DND-41 (cell line): ENCODE measurements at regions not wholly inside any gene's neighbourhood (a gene's known extent, or its start where the extent isn't known, plus 50 kb on each side); places are given as distances from the start of the nearest gene placed in this dataset.

Experiments used
- EZH2 ChIP-seq: IDR thresholded peaks from 3 replicates; pipeline ENCODE4 v1.6.1; 2012; ENCODE audit warnings: borderline replicate concordance, low read depth, mild to moderate bottlenecking, moderate library complexity, low read length, inconsistent platforms; ENCODE audit not compliant: severe bottlenecking
- TF ChIP-seq, protein P1 (sequence below): IDR thresholded peaks from 2 replicates; pipeline ENCODE4 v1.5.1; 2012; ENCODE audit warnings: borderline replicate concordance, low read length, moderate library complexity, mild to moderate bottlenecking; ENCODE audit not compliant: poor library complexity, severe bottlenecking; ENCODE audit errors: extremely low read depth

DNA sequence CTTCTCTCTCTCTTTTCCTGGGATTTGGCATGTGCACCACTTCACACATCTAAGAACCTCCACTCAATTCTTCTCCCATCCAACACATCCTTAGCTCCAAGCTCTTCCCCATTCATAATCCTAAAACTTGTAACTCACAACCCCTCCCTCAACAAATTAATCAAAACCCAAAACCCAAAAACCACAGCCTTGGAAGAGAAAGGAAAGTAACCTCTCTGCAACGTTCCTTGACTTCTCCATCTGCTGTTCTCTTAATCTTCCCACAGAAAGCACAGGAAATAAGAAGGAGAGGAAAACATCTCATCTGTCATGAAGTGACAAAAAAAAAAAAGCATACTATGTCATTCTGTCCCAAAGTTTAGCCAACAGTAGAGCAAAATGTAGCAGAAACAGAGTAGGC lies 66.2 kb downstream of the DRD1 start:
- TF ChIP-seq, protein P1, sequence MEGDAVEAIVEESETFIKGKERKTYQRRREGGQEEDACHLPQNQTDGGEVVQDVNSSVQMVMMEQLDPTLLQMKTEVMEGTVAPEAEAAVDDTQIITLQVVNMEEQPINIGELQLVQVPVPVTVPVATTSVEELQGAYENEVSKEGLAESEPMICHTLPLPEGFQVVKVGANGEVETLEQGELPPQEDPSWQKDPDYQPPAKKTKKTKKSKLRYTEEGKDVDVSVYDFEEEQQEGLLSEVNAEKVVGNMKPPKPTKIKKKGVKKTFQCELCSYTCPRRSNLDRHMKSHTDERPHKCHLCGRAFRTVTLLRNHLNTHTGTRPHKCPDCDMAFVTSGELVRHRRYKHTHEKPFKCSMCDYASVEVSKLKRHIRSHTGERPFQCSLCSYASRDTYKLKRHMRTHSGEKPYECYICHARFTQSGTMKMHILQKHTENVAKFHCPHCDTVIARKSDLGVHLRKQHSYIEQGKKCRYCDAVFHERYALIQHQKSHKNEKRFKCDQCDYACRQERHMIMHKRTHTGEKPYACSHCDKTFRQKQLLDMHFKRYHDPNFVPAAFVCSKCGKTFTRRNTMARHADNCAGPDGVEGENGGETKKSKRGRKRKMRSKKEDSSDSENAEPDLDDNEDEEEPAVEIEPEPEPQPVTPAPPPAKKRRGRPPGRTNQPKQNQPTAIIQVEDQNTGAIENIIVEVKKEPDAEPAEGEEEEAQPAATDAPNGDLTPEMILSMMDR = no peak
- TF ChIP-seq EZH2 = no peak
